ENCODE measurements at regions not wholly inside any gene's neighbourhood (a gene's known extent, or its start where the extent isn't known, plus 50 kb on each side); places are given as distances from the start of the nearest gene placed in this dataset.

DNA sequence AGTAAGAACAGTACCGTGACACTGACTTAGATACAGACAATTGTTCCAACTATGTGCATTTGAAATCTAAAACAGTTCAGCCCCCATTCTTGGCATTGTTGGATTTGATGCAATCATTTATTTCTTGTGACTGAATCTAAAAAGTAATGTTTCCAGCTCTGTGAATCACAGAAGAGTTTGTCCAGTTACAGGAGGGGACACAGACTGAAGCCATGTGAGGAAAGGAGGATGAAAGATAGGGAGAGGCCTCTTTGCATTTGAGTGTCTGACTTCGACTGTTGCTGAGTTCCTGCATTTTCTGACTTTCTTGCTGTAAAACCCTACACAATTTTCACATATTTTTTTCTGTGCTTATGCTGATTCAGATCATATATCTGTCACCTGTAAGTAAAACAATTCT, 179.3 kb upstream of the PCDH17 start:
- no peak for TF ChIP-seq ZNF384 (IDR thresholded peaks at IDR 0.05)
- no peak for TF ChIP-seq L3MBTL2 (conservative IDR thresholded peaks at IDR 0.05)
- no peak for TF ChIP-seq SP1 (IDR thresholded peaks at IDR 0.05)
- TF ChIP-seq BHLHE40 (IDR thresholded peaks at IDR 0.05; ENCODE audit: borderline replicate concordance): no peak
- no peak for TF ChIP-seq CTBP1 (IDR thresholded peaks at IDR 0.05; ENCODE audit: borderline replicate concordance)
- TF ChIP-seq PKNOX1 (IDR thresholded peaks at IDR 0.05): no peak
- no peak for TF ChIP-seq ELF4 (IDR thresholded peaks at IDR 0.05)
- TF ChIP-seq TARDBP (IDR thresholded peaks at IDR 0.05): no peak
- TF ChIP-seq FOXM1 (IDR thresholded peaks at IDR 0.05; ENCODE audit: borderline replicate concordance): no peak
- no peak for TF ChIP-seq FOXA1 (IDR thresholded peaks at IDR 0.05)

All from HEK293T (cell line).